GM12878 (cell line): ENCODE measurements at regions not wholly inside any gene's neighbourhood (a gene's known extent, or its start where the extent isn't known, plus 50 kb on each side); places are given as distances from the start of the nearest gene placed in this dataset.
"Not testable (repeated sequence)": the region's sequence is repeated elsewhere in the genome, so short reads cannot be mapped to it uniquely, and the experiment has no call there.

Experiments used
- ATAC-seq: fragments of 200-7000 bp; cut with Tn5 transposase; 3 replicates; pipeline ENCODE4 v1.9.1; 2020; ENCODE audit warnings: mild to moderate bottlenecking, moderate library complexity
- BruUV-seq: library from RNA; stranded (reverse); fragments of 400-500 nt; replicated peaks from 2 replicates; lab custom pipeline; 2021; lab: Mats Ljungman, UMichigan
- CTCF ChIA-PET: fragments of 300-600 bp; sonication (Branson Sonifier 250); formaldehyde crosslinking; extraction: SDS; loops from one replicate; lab custom pipeline; 2021; ENCODE audit warnings: inconsistent platforms; lab: Yijun Ruan, JAX
- POLR2A ChIA-PET: fragments of 350-600 bp; formaldehyde crosslinking; extraction: SDS; loops from one replicate; lab custom pipeline; 2021; ENCODE audit warnings: inconsistent platforms; lab: Charles Lee
- RAD21 ChIA-PET: fragments of 300-600 bp; sonication (Branson Sonifier 250); formaldehyde crosslinking; loops from one replicate; lab custom pipeline; 2023; ENCODE audit warnings: antibody characterized with exemption; ENCODE audit not compliant: unreplicated experiment; lab: Charles Lee
- SMC1A ChIA-PET: fragments of 300-600 bp; sonication (Branson Sonifier 250); formaldehyde crosslinking; loops from one replicate; lab custom pipeline; 2023; ENCODE audit not compliant: unreplicated experiment, uncharacterized antibody; lab: Charles Lee
- DNase-seq: peaks from one replicate; pipeline ENCODE4 v3.0.0-alpha.2; 2011; ENCODE audit warnings: low read depth, low spot score
- FAIRE-seq: peaks from 3 replicates; lab custom pipeline; 2011; peaks lifted over from hg19 to GRCh38; lab: Jason Lieb, UNC
- H2AFZ ChIP-seq: 2 replicates; pipeline ENCODE4 v1.6.0; 2011; ENCODE audit warnings: low read depth, low read length, control low read depth; ENCODE audit not compliant: control insufficient read depth
- H3K27ac ChIP-seq: 2 replicates; pipeline ENCODE4 v1.5.1; 2011; ENCODE audit warnings: control low read depth; ENCODE audit not compliant: control insufficient read depth, insufficient read depth
- H3K27me3 ChIP-seq, 2 experiments: replicated peaks in 1 of 2; 2 replicates each; pipeline versions ENCODE4 v1.6.0 to v1.6.1; 2011; ENCODE audit warnings: low read length in 1 of 2; ENCODE audit not compliant: control insufficient read depth in 2 of 2, insufficient read depth in 2 of 2
- H3K36me3 ChIP-seq, 2 experiments: 2 replicates each; pipeline ENCODE4 v1.5.1; 2011; ENCODE audit warnings: low read length in 1 of 2; ENCODE audit not compliant: control insufficient read depth in 2 of 2, insufficient read depth in 2 of 2
- H3K4me1 ChIP-seq: 2 replicates; pipeline ENCODE4 v1.6.1; 2011; ENCODE audit warnings: mild to moderate bottlenecking, low read length, moderate library complexity, mixed read lengths; ENCODE audit not compliant: control insufficient read depth, insufficient read depth
- H3K4me2 ChIP-seq: 2 replicates; pipeline ENCODE4 v1.6.0; 2011; ENCODE audit warnings: control low read depth; ENCODE audit not compliant: control insufficient read depth, insufficient read depth
- H3K4me3 ChIP-seq: fragments of 200-600 bp; sonication (generic); 2 replicates; pipeline ENCODE4 v1.5.1; 2016
- H3K79me2 ChIP-seq: 2 replicates; pipeline ENCODE4 v1.6.0; 2011; ENCODE audit warnings: low read length; ENCODE audit not compliant: control insufficient read depth, insufficient read depth
- H3K9ac ChIP-seq: 2 replicates; pipeline ENCODE4 v1.8.0; 2011; ENCODE audit warnings: low read length, control low read depth, mixed read lengths; ENCODE audit not compliant: control insufficient read depth, insufficient read depth
- H3K9me3 ChIP-seq: replicated peaks from 3 replicates; pipeline ENCODE4 v1.5.1; 2011; ENCODE audit warnings: mild to moderate bottlenecking, low read length; ENCODE audit not compliant: control insufficient read depth, insufficient read depth
- H4K20me1 ChIP-seq: 2 replicates; pipeline ENCODE4 v1.6.0; 2011; ENCODE audit not compliant: control insufficient read depth, insufficient read depth
- MTA2 ChIP-seq: fragments of 450-650 bp; IDR thresholded peaks from 2 replicates; pipeline ENCODE4 v1.6.1; 2016; ENCODE audit warnings: low read depth, mild to moderate bottlenecking, moderate library complexity
- WGBS: methylation state at CpG from one replicate; pipeline ENCODE4 v1.1.6; 2016; ENCODE audit warnings: low lambda C conversion rate; ENCODE audit not compliant: insufficient replicate concordance, insufficient coverage; ENCODE audit errors: missing lambda C conversion rate; 5-methylcytosine and 5-hydroxymethylcytosine counted together
- in situ Hi-C: fragments of 300-500 bp; cut with MboI; formaldehyde crosslinking; loops from 9 replicates; pipeline ENCODE4 v1.14.3; 2018; ENCODE audit warnings: mixed read lengths
- intact Hi-C: fragments of 100-400 bp; cut with micrococcal nuclease; formaldehyde crosslinking; loops from one replicate; pipeline ENCODE4 v1.14.2; 2022; ENCODE audit not compliant: unreplicated experiment
- TF ChIP-seq, protein P1 (sequence below): IDR thresholded peaks from 2 replicates; pipeline ENCODE4 v1.6.1; 2011; ENCODE audit warnings: mild to moderate bottlenecking, low read depth, low read length, moderate library complexity; ENCODE audit not compliant: insufficient replicate concordance
- TF ChIP-seq, protein P2 (sequence below): IDR thresholded peaks from 2 replicates; pipeline ENCODE4 v1.6.1; 2012; ENCODE audit warnings: low read depth, low read length, improper control_type of control experiment

DNA sequence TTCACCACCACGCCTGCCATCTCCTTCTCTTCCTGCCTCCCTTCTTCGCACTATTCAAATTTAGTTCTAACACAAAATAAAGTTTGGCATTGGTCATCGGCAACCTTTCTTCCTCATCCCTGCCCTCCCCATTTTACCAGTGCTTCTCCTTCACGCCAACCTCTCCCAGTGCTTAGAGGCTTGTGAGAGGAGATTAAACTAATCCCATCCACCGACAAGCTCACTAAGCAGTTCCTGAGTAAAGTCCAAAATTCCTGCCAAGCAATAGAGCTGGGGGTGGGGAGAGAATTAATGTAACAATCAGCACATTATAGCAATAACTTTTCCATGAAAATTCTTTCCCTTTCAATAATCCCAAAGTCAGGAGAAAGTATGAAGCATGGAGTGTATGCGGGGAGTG, 157.4 kb upstream of the GMNC start (continued):
- TF ChIP-seq, protein P1, sequence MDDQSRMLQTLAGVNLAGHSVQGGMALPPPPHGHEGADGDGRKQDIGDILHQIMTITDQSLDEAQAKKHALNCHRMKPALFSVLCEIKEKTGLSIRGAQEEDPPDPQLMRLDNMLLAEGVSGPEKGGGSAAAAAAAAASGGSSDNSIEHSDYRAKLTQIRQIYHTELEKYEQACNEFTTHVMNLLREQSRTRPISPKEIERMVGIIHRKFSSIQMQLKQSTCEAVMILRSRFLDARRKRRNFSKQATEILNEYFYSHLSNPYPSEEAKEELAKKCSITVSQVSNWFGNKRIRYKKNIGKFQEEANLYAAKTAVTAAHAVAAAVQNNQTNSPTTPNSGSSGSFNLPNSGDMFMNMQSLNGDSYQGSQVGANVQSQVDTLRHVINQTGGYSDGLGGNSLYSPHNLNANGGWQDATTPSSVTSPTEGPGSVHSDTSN = no peak
- TF ChIP-seq MTA2 = no peak
- TF ChIP-seq, protein P2, sequence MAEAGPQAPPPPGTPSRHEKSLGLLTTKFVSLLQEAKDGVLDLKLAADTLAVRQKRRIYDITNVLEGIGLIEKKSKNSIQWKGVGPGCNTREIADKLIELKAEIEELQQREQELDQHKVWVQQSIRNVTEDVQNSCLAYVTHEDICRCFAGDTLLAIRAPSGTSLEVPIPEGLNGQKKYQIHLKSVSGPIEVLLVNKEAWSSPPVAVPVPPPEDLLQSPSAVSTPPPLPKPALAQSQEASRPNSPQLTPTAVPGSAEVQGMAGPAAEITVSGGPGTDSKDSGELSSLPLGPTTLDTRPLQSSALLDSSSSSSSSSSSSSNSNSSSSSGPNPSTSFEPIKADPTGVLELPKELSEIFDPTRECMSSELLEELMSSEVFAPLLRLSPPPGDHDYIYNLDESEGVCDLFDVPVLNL = no peak

DNA sequence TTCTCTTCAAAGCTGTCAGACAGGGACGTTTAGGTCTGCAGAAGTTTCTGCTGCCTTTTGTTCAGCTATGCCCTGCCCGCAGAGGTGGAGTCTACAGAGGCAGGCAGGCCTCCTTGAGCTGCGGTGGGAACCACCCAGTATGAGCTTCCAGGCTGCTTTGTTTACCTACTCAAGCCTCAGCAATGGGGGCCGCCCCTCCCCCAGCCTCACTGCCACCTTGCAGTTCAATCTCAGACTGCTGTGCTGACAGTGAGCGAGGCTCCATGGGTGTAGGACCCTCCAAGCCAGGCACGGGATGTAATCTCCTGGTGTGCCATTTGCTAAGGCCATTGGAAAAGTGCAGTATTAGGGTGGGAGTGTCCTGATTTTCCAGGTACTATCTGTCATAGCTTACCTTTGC, 153.5 kb upstream of the GMNC start:
- BruUV-seq, H3K27ac ChIP-seq, ATAC-seq, POLR2A ChIA-PET, H3K4me1 ChIP-seq, H3K4me3 ChIP-seq, DNase-seq, H3K9me3 ChIP-seq, H2AFZ ChIP-seq, intact Hi-C loops, SMC1A ChIA-PET, in situ Hi-C loops, FAIRE-seq, H3K27me3 ChIP-seq, H3K4me2 ChIP-seq, H3K36me3 ChIP-seq, RAD21 ChIA-PET, H4K20me1 ChIP-seq, H3K9ac ChIP-seq, H3K79me2 ChIP-seq: not testable (repeated sequence)
- CTCF ChIA-PET = interaction anchor here (0.6 kb wide), 1 partner anchor 212 kb away, joined by 3 read pairs; no protein-coding TSS in a partner anchor
- WGBS = 20% methylated on average over 6 of the region's 6 CpGs
